B cell (primary cell): ENCODE measurements at regions not wholly inside any gene's neighbourhood (a gene's known extent, or its start where the extent isn't known, plus 50 kb on each side); places are given as distances from the start of the nearest gene placed in this dataset.

ENCODE experiments used
- ATAC-seq: fragments of 200-7000 bp; cut with Tn5 transposase; one replicate; pipeline ENCODE4 v1.10.0; 2021; ENCODE audit warnings: low read depth, mild to moderate bottlenecking, moderate number of reproducible peaks, moderate library complexity
- CTCF ChIA-PET: fragments of 350-600 bp; sonication (Branson Sonifier 250); formaldehyde crosslinking; loops from one replicate; lab custom pipeline; 2021; ENCODE audit warnings: antibody characterized with exemption, inconsistent platforms; lab: Charles Lee
- POLR2A ChIA-PET: fragments of 350-600 bp; sonication (Branson Sonifier 250); formaldehyde crosslinking; loops from one replicate; lab custom pipeline; 2021; ENCODE audit warnings: antibody characterized with exemption; lab: Charles Lee
- DNase-seq: peaks from one replicate; pipeline ENCODE4 v3.0.0; 2013
- H2AFZ ChIP-seq: 2 replicates; pipeline ENCODE4 v1.6.1; 2012; ENCODE audit warnings: mild to moderate bottlenecking, low read depth, low read length; ENCODE audit not compliant: insufficient read depth, poor library complexity, severe bottlenecking
- H3K27ac ChIP-seq, 2 donors: 1 replicate in 1 of 2; 2 replicates in 1 of 2; pipeline ENCODE4 v1.5.1; 2012 to 2013; ENCODE audit warnings: low read length in 2 of 2, mild to moderate bottlenecking in 2 of 2, moderate library complexity in 1 of 2
- H3K27me3 ChIP-seq, 4 experiments: fragments of 200-600 bp in 1 of 4; sonication (generic) in 1 of 4; replicated peaks in 1 of 4; 1 replicate in 2 of 4; 2 replicates in 2 of 4; pipeline versions ENCODE4 v1.6.1 to v1.7.0; 2013 to 2016; ENCODE audit warnings: low read length in 3 of 4, mild to moderate bottlenecking in 2 of 4, mixed read lengths in 1 of 4, moderate library complexity in 1 of 4; ENCODE audit not compliant: insufficient read depth in 4 of 4, control insufficient read depth in 3 of 4; ENCODE audit errors: control extremely low read depth in 1 of 4
- H3K36me3 ChIP-seq, 2 experiments: replicated peaks in 1 of 2; 1 replicate in 1 of 2; 2 replicates in 1 of 2; pipeline versions ENCODE4 v1.6.1 to v1.7.1; 2013; ENCODE audit warnings: low read length in 1 of 2; ENCODE audit not compliant: insufficient read depth in 2 of 2, control insufficient read depth in 1 of 2; ENCODE audit errors: control extremely low read depth in 1 of 2, extremely low read depth in 1 of 2
- H3K4me1 ChIP-seq, 2 donors: fragments of 200-600 bp in 1 of 2; sonication (generic) in 1 of 2; 1 replicate in 1 of 2; 2 replicates in 1 of 2; pipeline versions ENCODE4 v1.5.1 to v1.6.1; 2013 to 2017; ENCODE audit warnings: low read length in 2 of 2; ENCODE audit not compliant: control insufficient read depth in 2 of 2, insufficient read depth in 2 of 2
- H3K4me2 ChIP-seq: replicated peaks from 2 replicates; pipeline ENCODE3; 2012; ENCODE audit warnings: mild to moderate bottlenecking, low read depth, low read length; ENCODE audit not compliant: poor library complexity, severe bottlenecking
- H3K4me3 ChIP-seq, 5 experiments: fragments of 200-600 bp in 1 of 5; sonication (generic) in 1 of 5; 1 replicate in 3 of 5; 2 replicates in 2 of 5; pipeline versions ENCODE4 v1.5.1 to v1.7.0; 2011 to 2016; ENCODE audit warnings: low read length in 4 of 5, mild to moderate bottlenecking in 4 of 5, low read depth in 2 of 5, control low read depth in 1 of 5, moderate library complexity in 1 of 5; ENCODE audit not compliant: insufficient read depth in 1 of 5; ENCODE audit errors: control extremely low read depth in 1 of 5, extremely low read depth in 1 of 5
- H3K79me2 ChIP-seq: fragments of 200-600 bp; sonication (generic); one replicate; pipeline ENCODE4 v1.6.0; 2016; ENCODE audit warnings: low read length; ENCODE audit not compliant: control insufficient read depth, insufficient read depth
- H3K9ac ChIP-seq: fragments of 200-600 bp; sonication (generic); 2 replicates; pipeline ENCODE4 v1.6.1; 2017; ENCODE audit warnings: mild to moderate bottlenecking, low read length, moderate library complexity
- H3K9me3 ChIP-seq, 3 donors: one replicate each; pipeline versions ENCODE4 v1.6.1 to v1.7.1; 2013; ENCODE audit warnings: low read length in 2 of 3; ENCODE audit not compliant: control insufficient read depth in 2 of 3, insufficient read depth in 1 of 3; ENCODE audit errors: control extremely low read depth in 1 of 3
- H4K20me1 ChIP-seq: 2 replicates; pipeline ENCODE4 v1.6.0; 2012; ENCODE audit warnings: mild to moderate bottlenecking, low read length; ENCODE audit not compliant: insufficient read depth, control insufficient read depth, poor library complexity, severe bottlenecking
- H3K27ac Mint-ChIP-seq: one replicate; pipeline ENCODE4 v1.8.0; 2021; ENCODE audit warnings: mixed read lengths
- H3K27me3 Mint-ChIP-seq: one replicate; pipeline ENCODE4 v1.8.0; 2021; ENCODE audit warnings: mixed read lengths
- H3K4me1 Mint-ChIP-seq: one replicate; pipeline ENCODE4 v1.8.0; 2021; ENCODE audit warnings: mixed read lengths
- H3K4me3 Mint-ChIP-seq: one replicate; pipeline ENCODE4 v1.8.0; 2021; ENCODE audit warnings: mixed read lengths
- H3K9me3 Mint-ChIP-seq: one replicate; pipeline ENCODE4 v1.8.0; 2022; ENCODE audit warnings: mixed read lengths; ENCODE audit not compliant: insufficient read depth
- CTCF ChIP-seq: fragments of 200-600 bp; IDR thresholded peaks from one replicate; pipeline ENCODE4 v1.8.0; 2022; ENCODE audit warnings: antibody characterized with exemption, mild to moderate bottlenecking
- EZH2 ChIP-seq: IDR thresholded peaks from 2 replicates; pipeline ENCODE4 v1.6.1; 2012; ENCODE audit warnings: borderline replicate concordance, low read depth, mild to moderate bottlenecking, moderate library complexity, low read length; ENCODE audit not compliant: insufficient read depth, poor library complexity, severe bottlenecking
- WGBS: methylation state at CpG from one replicate; pipeline ENCODE4 v1.1.5; 2013; ENCODE audit warnings: missing lambda C conversion rate; ENCODE audit not compliant: insufficient coverage; 5-methylcytosine and 5-hydroxymethylcytosine counted together
- intact Hi-C: fragments of 100-400 bp; cut with micrococcal nuclease; formaldehyde crosslinking; loops from one replicate; pipeline ENCODE4 v1.10.0; 2022

GRCh38 chr7:10655031-10655430 lies 318.6 kb upstream of the PHF14 start:
- Histone ChIP-seq H3K27ac (no peak overlapping the region), H2AFZ (no peak overlapping the region), H3K9me3 (no peaks in the 10 kb centered on the region), H3K27me3 (no peaks in the 10 kb centered on the region), H3K4me2 (no peak overlapping the region), H3K79me2 (no peaks in the 10 kb centered on the region), H3K4me1 (no peaks in the 10 kb centered on the region), H4K20me1 (no peaks in the 10 kb centered on the region), H3K4me3 (no peak overlapping the region), H3K9ac (no peak overlapping the region), H3K36me3 (no peaks in the 10 kb centered on the region)
- TF ChIP-seq EZH2 = no peak
- TF ChIP-seq CTCF = no peak
- WGBS = no CpG with 5 or more reads among the region's 1 CpG
- DNase-seq (no peak), ATAC-seq (no peak)
- no peak overlapping the region for H3K4me3 Mint-ChIP-seq
- H3K4me1 Mint-ChIP-seq = no peaks in the 10 kb centered on the region
- H3K9me3 Mint-ChIP-seq = no peaks in the 10 kb centered on the region
- H3K27me3 Mint-ChIP-seq = no peaks in the 10 kb centered on the region
- ChIA-PET POLR2A (no interaction called here), CTCF (no interaction called here)
- intact Hi-C loops = no loop called here
- H3K27ac Mint-ChIP-seq = no peak overlapping the region

- no peak overlapping the region for H3K4me3 Mint-ChIP-seq
- Histone ChIP-seq H3K9ac (no peak overlapping the region), H4K20me1 (no peaks in the 10 kb centered on the region), H3K4me2 (no peak overlapping the region), H3K27me3 (no peaks in the 10 kb centered on the region), H2AFZ (no peak overlapping the region), H3K36me3 (no peaks in the 10 kb centered on the region), H3K27ac (no peak overlapping the region), H3K79me2 (no peaks in the 10 kb centered on the region), H3K4me1 (no peaks in the 10 kb centered on the region), H3K4me3 (no peak overlapping the region), H3K9me3 (no peaks in the 10 kb centered on the region)
- POLR2A ChIA-PET = no interaction called here
- no peak for DNase-seq
- no peaks in the 10 kb centered on the region for H3K27me3 Mint-ChIP-seq
- CTCF ChIA-PET = no interaction called here
- no peaks in the 10 kb centered on the region for H3K9me3 Mint-ChIP-seq
- no peak for ATAC-seq
- TF ChIP-seq EZH2 = no peak
- no peak for TF ChIP-seq CTCF
- no peaks in the 10 kb centered on the region for H3K4me1 Mint-ChIP-seq
- WGBS = no CpG with 5 or more reads among the region's 1 CpG
- intact Hi-C loops = no loop called here
- no peak overlapping the region for H3K27ac Mint-ChIP-seq
These were observed 316.5 kb upstream of the PHF14 start for GRCh38 chr7:10657201-10657600.
